ENCODE measurements at regions not wholly inside any gene's neighbourhood (a gene's known extent, or its start where the extent isn't known, plus 50 kb on each side); places are given as distances from the start of the nearest gene placed in this dataset.

GRCh38 chr20:60407938-60408337 is 449.7 kb downstream of the CDH26 start:
- Mint-ChIP-seq H3K4me1 (no peaks in the 10 kb centered on the region), H3K27me3 (no peaks in the 10 kb centered on the region), H3K27ac (no peak overlapping the region), H3K4me3 (no peak overlapping the region), H3K9me3 (peaks cover 6% of the 10 kb centered on the region), H3K36me3 (ENCODE audit: low read depth) (no peaks in the 10 kb centered on the region)
- ChIA-PET POLR2A (no interaction called here), CTCF (no interaction called here)
- DNase-seq = no peak
- ATAC-seq (ENCODE audit: low read depth) = no peak
- TF ChIP-seq CTCF (IDR thresholded peaks at IDR 0.05) = no peak
- intact Hi-C loops (cut with micrococcal nuclease) = no loop called here

GRCh38 chr20:60408435-60408834 is 450.2 kb downstream of the CDH26 start:
- Mint-ChIP-seq H3K36me3 (ENCODE audit: low read depth) (no peaks in the 10 kb centered on the region), H3K9me3 (peaks cover 6% of the 10 kb centered on the region), H3K27ac (no peak overlapping the region)

GRCh38 chr20:60410618-60411264 is 452.5 kb downstream of the CDH26 start:
- no peak for ATAC-seq (ENCODE audit: low read depth)
- no peak for TF ChIP-seq CTCF (IDR thresholded peaks at IDR 0.05)
- DNase-seq = no peak
- no peak overlapping the region for H3K4me3 Mint-ChIP-seq
- POLR2A ChIA-PET = no interaction called here
- H3K27me3 Mint-ChIP-seq = no peaks in the 10 kb centered on the region
- no peaks in the 10 kb centered on the region for H3K36me3 Mint-ChIP-seq (ENCODE audit: low read depth)
- CTCF ChIA-PET = no interaction called here
- no peaks in the 10 kb centered on the region for H3K4me1 Mint-ChIP-seq
- no peak overlapping the region for H3K27ac Mint-ChIP-seq
- peaks cover 6% of the 10 kb centered on the region for H3K9me3 Mint-ChIP-seq
- intact Hi-C loops (cut with micrococcal nuclease) = no loop called here

More at GRCh38 chr20:60408435-60408834, 450.2 kb downstream of the CDH26 start:
- ChIA-PET POLR2A (no interaction called here), CTCF (no interaction called here)
- H3K27me3 Mint-ChIP-seq = no peaks in the 10 kb centered on the region
- intact Hi-C loops (cut with micrococcal nuclease) = no loop called here
- DNase-seq (no peak), ATAC-seq (ENCODE audit: low read depth) (no peak)
- no peaks in the 10 kb centered on the region for H3K4me1 Mint-ChIP-seq
- H3K4me3 Mint-ChIP-seq = no peak overlapping the region
- no peak for TF ChIP-seq CTCF (IDR thresholded peaks at IDR 0.05)

- intact Hi-C loops (cut with micrococcal nuclease) = no loop called here
- CTCF ChIA-PET = no interaction called here
- ATAC-seq (ENCODE audit: low read depth) = no peak
Observed at GRCh38 chr20:60411813-60412212, 453.6 kb downstream of the CDH26 start.

GRCh38 chr20:60420676-60421229 is 462.5 kb downstream of the CDH26 start:
- no peak overlapping the region for H3K27ac Mint-ChIP-seq
- H3K9me3 Mint-ChIP-seq = peaks cover 5% of the 10 kb centered on the region
- intact Hi-C loops (cut with micrococcal nuclease) = no loop called here
- no peak for DNase-seq
- ATAC-seq (ENCODE audit: low read depth) = no peak
- H3K4me1 Mint-ChIP-seq = no peaks in the 10 kb centered on the region
- no peak overlapping the region for H3K4me3 Mint-ChIP-seq
- ChIA-PET POLR2A (no interaction called here), CTCF (interaction anchor here (0.6 kb wide), 1 partner anchor 15 kb away, joined by 3 read pairs; no protein-coding TSS in a partner anchor)
- H3K36me3 Mint-ChIP-seq (ENCODE audit: low read depth) = no peaks in the 10 kb centered on the region
- no peaks in the 10 kb centered on the region for H3K27me3 Mint-ChIP-seq
- TF ChIP-seq CTCF (IDR thresholded peaks at IDR 0.05) = no peak

More at GRCh38 chr20:60411813-60412212, 453.6 kb downstream of the CDH26 start:
- no peak for TF ChIP-seq CTCF (IDR thresholded peaks at IDR 0.05)
- no peaks in the 10 kb centered on the region for H3K27me3 Mint-ChIP-seq
- H3K4me1 Mint-ChIP-seq = no peaks in the 10 kb centered on the region
- no peak overlapping the region for H3K27ac Mint-ChIP-seq
- DNase-seq = no peak
- no peak overlapping the region for H3K4me3 Mint-ChIP-seq
- POLR2A ChIA-PET = no interaction called here
- H3K9me3 Mint-ChIP-seq = peaks cover 9% of the 10 kb centered on the region
- H3K36me3 Mint-ChIP-seq (ENCODE audit: low read depth) = no peaks in the 10 kb centered on the region

Measured in activated B cell treated with CpG ODN at 0.5 μM for 24 hours (primary cell).